ENCODE measurements at regions not wholly inside any gene's neighbourhood (a gene's known extent, or its start where the extent isn't known, plus 50 kb on each side); places are given as distances from the start of the nearest gene placed in this dataset.
"Not testable (repeated sequence)": the region's sequence is repeated elsewhere in the genome, so short reads cannot be mapped to it uniquely, and the experiment has no call there.

DNA sequence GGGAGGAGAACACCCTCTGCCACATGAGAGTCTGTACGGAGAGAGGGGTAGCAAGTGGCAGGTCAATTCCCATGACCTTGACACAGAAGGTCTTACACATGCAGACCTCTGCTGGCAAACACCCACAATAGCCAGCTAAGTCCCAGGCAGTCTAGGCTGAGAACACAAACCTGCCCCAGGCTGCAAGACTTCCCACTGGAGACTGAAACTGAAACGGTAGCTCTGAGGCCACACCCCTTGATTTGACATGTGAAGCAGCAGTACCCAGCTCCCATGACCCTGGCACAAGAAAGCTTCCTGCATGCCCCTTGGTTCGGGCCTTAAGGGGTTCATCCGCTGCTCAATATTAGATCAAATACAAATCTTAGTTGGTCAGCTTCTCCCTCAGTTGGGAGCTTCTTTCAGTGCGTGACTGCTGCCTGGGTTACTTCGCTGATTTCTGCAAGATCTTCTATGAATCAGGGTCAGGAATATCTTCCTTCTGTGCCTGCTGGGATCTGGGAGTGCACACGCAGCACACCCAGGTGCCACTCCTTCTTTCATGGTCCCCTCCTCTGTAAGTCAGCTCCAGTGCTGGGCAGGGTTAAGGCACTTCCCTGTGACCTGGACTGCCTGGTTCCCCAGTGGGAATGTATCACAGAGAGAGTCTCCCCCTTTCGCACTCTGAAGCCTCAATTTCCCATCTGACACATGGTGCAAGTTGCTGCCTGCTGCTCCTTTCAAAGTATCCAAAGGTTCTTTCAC lies 187.2 kb upstream of the NPAP1 start:
- not testable (repeated sequence) for DNase-seq (ENCODE audit: low read depth in 2 of 2)

DNA sequence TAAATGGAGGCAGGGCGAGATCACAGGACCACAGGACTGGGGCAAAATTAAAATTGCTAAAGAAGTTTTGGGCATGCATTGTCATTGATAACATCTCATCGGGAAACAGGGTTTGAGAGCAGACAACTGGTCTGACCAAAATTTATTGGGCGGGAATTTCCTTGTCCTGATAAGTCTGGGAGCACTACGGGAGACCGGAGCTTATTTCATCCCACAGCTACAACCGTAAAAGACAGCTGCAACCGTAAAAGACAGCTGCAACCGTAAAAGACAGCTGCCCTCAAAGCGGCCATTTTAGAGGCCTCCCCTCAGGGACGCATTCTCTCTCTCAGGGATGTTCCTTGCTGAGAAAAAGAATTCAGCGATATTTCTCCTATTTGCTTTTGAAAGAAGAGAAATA lies 170.4 kb upstream of the NPAP1 start:
- not testable (repeated sequence) for DNase-seq (ENCODE audit: low read depth in 2 of 2)

DNA sequence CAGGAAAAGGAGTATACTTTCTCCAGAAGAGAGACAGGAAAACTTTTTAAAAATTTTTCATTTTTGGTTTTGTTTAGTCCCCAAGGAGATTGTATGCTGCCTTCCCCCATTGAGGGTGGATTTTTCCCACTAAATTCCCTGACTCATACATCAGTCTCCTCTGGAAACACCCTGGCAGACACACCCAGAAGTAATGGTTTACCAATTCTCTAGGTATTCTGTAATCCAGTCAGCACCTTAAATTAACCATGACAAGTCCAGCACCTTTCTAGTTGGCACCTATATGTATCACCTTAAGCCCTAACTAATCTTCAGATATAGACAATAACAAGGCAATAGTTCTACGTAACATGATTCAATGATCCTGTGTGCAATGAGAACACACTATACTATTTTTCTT lies 165.9 kb upstream of the NPAP1 start:
- DNase-seq (ENCODE audit: low read depth in 2 of 2): not testable (repeated sequence)

GRCh38 chr15:24511598-24511997 lies 164.0 kb upstream of the NPAP1 start:
- not testable (repeated sequence) for DNase-seq (ENCODE audit: low read depth in 2 of 2)

DNA sequence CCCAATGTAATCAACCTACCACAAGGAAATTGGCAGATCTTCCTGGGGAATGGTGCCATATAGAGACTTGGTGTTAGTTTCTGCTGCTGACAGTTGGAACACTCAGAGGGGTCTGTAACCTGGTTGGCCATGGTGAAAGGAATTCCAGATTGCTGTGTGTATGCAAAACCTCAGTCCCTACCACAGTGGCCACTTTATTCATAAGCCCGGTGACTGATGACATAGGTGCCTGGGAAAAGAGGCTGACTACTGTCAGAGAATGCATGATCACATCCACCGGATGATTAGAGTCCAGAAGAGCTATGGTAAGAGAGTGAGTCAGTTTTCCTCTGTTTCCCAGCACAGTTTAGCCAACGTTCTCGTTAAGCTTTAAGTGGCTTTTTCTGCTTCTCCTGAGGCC lies 156.8 kb upstream of the NPAP1 start:
- not testable (repeated sequence) for DNase-seq (ENCODE audit: low read depth in 2 of 2)

DNA sequence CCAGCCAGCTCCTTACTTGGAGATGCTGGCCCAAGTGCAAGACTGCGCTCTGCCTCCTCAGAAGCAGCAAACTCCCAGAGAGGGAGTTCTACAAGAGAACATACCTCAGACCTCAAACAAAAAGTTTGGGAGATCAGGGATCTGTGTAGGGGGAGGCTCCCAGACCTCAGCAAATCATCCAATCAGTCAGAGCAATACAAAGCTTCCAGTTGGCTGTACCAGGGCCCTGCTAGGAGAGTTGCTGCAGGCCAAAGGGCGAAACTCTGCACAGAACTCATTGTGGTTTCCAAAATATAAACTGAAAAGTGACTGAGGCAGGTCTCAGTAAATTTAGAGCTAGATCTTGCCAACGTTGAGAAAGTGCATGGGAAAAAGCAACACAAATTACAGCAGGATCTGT lies 144.3 kb upstream of the NPAP1 start:
- DNase-seq (ENCODE audit: low read depth in 2 of 2): not testable (repeated sequence)

- DNase-seq (ENCODE audit: low read depth in 2 of 2): not testable (repeated sequence)
Observed at GRCh38 chr15:24534032-24534431, 141.5 kb upstream of the NPAP1 start.

DNA sequence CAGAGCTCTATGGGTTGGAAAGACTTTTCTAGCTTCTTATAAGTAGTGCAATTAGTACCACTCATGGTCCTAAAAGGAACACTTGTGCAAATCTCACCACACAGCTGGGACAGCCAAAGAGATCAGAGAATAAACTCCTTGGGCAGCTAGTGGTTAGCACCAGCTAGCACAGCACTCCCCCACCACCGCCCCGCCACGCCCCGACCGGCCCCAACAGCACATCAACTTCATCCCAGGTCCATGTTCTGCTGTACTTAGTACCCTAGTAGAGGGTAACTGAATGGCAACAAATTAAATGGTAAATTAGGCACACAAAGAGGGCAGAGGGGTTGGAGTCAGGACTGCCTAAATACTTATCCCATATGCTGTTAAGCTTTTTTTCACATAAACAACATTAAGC lies 118.3 kb upstream of the NPAP1 start:
- DNase-seq (ENCODE audit: low read depth in 2 of 2): not testable (repeated sequence)

DNA sequence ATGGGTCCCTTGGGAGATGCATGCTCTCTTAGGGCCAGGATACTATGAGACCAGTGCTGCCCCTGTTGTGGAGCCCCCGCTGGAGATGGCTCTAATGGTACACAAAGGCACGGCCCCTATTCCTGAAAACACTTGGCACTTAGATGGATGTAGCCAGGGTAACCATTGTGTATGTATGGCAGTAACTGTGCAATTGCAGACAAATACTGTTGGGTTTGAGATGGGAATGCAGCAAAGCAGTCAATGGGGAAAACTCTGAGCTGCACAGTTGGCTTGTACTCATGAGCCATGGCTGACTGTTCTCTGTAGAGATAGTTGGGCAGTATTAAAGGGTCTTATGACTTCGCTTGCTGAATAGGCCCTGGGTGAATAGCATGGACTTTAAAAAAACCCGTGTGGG lies 67.9 kb upstream of the NPAP1 start:
- DNase-seq (ENCODE audit: low read depth in 2 of 2): no peak

DNA sequence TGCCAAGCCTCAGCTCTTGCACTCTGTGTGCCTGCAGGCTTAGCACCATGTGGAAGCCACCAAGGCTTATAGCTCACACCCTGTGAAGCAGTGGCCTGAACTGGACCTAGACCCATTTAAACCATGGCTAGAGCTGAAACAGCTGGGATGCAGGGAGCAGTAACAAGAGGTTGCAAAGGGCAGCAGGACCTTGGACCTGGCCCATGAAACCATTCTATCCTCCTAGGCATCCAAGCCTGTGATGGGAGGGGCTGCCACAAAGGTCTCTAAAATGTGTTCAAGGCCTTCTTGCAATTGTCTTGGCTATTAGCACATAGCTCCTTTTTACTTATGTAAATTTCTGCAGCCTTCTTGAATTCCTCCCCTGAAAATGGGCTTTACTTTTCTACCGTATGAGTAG lies 57.9 kb upstream of the NPAP1 start:
- DNase-seq (ENCODE audit: low read depth in 2 of 2): no peak

DNA sequence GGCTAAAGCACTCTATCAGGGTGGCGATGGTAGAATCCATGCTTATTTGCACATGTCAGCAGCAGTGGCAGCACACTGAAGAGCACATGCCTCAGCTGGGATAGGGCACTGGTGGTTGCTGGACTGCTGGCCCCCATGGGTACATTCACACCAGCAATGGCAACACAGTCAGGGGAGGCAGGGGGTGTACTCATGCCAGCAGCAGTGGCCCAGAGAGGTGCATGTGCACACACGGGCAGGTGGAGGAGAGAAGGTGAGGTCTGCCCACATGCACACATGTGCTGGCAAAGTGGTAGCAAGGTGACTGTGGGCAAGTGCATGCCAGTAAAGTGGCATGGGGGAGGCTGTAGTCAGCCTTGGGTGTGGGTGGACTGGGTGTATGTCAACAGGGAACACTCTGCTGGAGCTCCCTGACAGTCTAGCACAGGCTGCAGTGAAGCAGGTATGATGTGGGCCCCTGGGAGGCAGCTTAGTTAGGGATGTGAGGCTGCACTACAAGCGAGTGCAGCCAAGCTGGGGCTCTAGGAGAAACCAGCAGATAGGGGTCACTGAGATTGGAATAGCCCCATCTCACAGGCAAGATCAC lies 53.9 kb upstream of the NPAP1 start:
- DNase-seq (ENCODE audit: low read depth in 2 of 2): no peak
